SK-N-MC (cell line): ENCODE measurements at regions not wholly inside any gene's neighbourhood (a gene's known extent, or its start where the extent isn't known, plus 50 kb on each side); places are given as distances from the start of the nearest gene placed in this dataset.

Experiments used
- DNase-seq: peaks from one replicate; pipeline ENCODE4 v3.0.0-alpha.2; 2011; ENCODE audit warnings: low read depth, low spot score
- H3K27ac ChIP-seq: fragments of 200-600 bp; sonication (generic); 2 replicates; pipeline ENCODE4 v1.5.1; 2016; ENCODE audit warnings: mixed run types
- H3K36me3 ChIP-seq: fragments of 200-600 bp; sonication (generic); 2 replicates; pipeline ENCODE4 v1.6.1; 2017; ENCODE audit warnings: antibody characterized with exemption, low read length, mixed read lengths; ENCODE audit not compliant: insufficient read depth
- H3K4me3 ChIP-seq: fragments of 200-600 bp; sonication (generic); 2 replicates; pipeline ENCODE4 v1.5.1; 2016
- H3K9ac ChIP-seq: fragments of 200-600 bp; sonication (generic); 2 replicates; pipeline ENCODE4 v1.8.0; 2017; ENCODE audit warnings: mixed run types, mixed read lengths; ENCODE audit not compliant: insufficient read length
- H3K9me3 ChIP-seq: fragments of 200-600 bp; sonication (generic); 2 replicates; pipeline ENCODE4 v1.6.1; 2017; ENCODE audit warnings: low read depth, mild to moderate bottlenecking, antibody characterized with exemption, low read length, moderate library complexity, mixed read lengths
- EZH2 ChIP-seq: fragments of 200-600 bp; sonication (generic); IDR thresholded peaks from one replicate; pipeline ENCODE4 v1.6.1; 2017; ENCODE audit warnings: antibody characterized with exemption
- FOXP2 ChIP-seq: optimal IDR thresholded peaks from 2 replicates; pipeline ENCODE3; 2011; ENCODE audit warnings: mild to moderate bottlenecking, moderate library complexity; ENCODE audit not compliant: insufficient read depth; ENCODE audit errors: extremely low read length, control extremely low read depth
- POLR2AphosphoS5 ChIP-seq: IDR thresholded peaks from 2 replicates; pipeline ENCODE4 v1.6.1; 2012; ENCODE audit warnings: mild to moderate bottlenecking, low read depth, low read length, borderline replicate concordance

- no peak for DNase-seq
- Histone ChIP-seq H3K9ac (no peak overlapping the region), H3K36me3 (no peaks in the 10 kb centered on the region), H3K4me3 (no peak overlapping the region), H3K27ac (no peak overlapping the region), H3K9me3 (no peaks in the 10 kb centered on the region)
- TF ChIP-seq FOXP2 (no peak), POLR2AphosphoS5 (no peak)
Observed at GRCh38 chr10:55368467-55368866, 567.4 kb upstream of the PCDH15 start.

GRCh38 chr10:55367555-55367954 is 566.5 kb upstream of the PCDH15 start:
- no peak for TF ChIP-seq POLR2AphosphoS5
- TF ChIP-seq EZH2 = no peak
- TF ChIP-seq FOXP2 = no peak

DNA sequence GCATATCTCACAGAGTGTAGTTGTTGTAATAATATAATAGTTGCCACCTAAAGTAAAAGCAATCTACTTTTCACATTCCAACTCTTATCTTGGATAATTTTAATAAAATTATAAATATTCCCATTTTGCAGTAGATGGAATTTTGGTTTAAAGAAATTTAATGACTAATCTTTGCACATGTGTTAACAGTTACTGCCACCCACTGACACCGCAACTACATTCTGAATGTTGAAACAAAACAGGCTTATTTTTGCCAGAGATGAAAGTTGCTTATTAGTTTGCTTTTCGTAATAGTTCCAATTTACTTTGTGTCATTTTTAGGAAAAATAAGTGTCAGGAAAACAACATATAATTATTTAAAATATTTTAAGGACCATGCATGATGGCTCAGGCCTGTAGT is 557.5 kb upstream of the PCDH15 start:
- no peaks in the 10 kb centered on the region for H3K9me3 ChIP-seq
- DNase-seq = no peak
- H3K9ac ChIP-seq = no peak overlapping the region
- no peak overlapping the region for H3K4me3 ChIP-seq
- TF ChIP-seq EZH2 (no peak), FOXP2 (no peak), POLR2AphosphoS5 (no peak)
- H3K36me3 ChIP-seq = no peaks in the 10 kb centered on the region
- no peak overlapping the region for H3K27ac ChIP-seq

More at GRCh38 chr10:55367555-55367954, 566.5 kb upstream of the PCDH15 start:
- Histone ChIP-seq H3K9ac (no peak overlapping the region), H3K4me3 (no peak overlapping the region), H3K36me3 (no peaks in the 10 kb centered on the region), H3K27ac (no peak overlapping the region), H3K9me3 (no peaks in the 10 kb centered on the region)
- no peak for DNase-seq

- no peaks in the 10 kb centered on the region for H3K9me3 ChIP-seq
Observed at GRCh38 chr10:55353414-55353813, 552.4 kb upstream of the PCDH15 start.

GRCh38 chr10:55351431-55351830 is 550.4 kb upstream of the PCDH15 start:
- DNase-seq = no peak
- Histone ChIP-seq H3K27ac (no peak overlapping the region), H3K9me3 (no peaks in the 10 kb centered on the region), H3K9ac (no peak overlapping the region), H3K4me3 (no peak overlapping the region), H3K36me3 (no peaks in the 10 kb centered on the region)
- TF ChIP-seq POLR2AphosphoS5 = no peak
- no peak for TF ChIP-seq EZH2
- TF ChIP-seq FOXP2 = no peak

More at GRCh38 chr10:55353414-55353813, 552.4 kb upstream of the PCDH15 start:
- Histone ChIP-seq H3K27ac (no peak overlapping the region), H3K4me3 (no peak overlapping the region), H3K36me3 (no peaks in the 10 kb centered on the region), H3K9ac (no peak overlapping the region)
- no peak for TF ChIP-seq EZH2
- no peak for TF ChIP-seq POLR2AphosphoS5
- no peak for TF ChIP-seq FOXP2
- no peak for DNase-seq

- H3K36me3 ChIP-seq = no peaks in the 10 kb centered on the region
Observed at GRCh38 chr10:55348534-55348933, 547.5 kb upstream of the PCDH15 start.

DNA sequence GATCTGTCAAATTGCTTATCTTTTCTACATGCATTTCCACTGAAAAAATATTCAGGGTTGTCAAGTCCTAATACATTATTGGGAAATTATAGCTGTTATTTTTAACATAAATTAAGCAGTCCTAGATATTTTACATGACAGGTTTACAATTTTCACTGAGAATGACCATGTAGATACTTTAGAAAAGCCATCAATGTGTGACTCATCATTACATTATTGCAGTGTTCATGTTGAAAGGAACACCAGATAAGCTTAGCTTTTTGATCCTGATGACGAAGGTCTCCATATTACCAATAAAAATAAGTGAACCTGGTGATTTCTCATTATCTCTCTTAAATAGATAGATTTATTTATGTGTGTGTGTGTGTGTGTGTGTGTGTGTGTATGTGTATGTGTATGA is 529.5 kb upstream of the PCDH15 start:
- TF ChIP-seq POLR2AphosphoS5 (no peak), EZH2 (no peak), FOXP2 (no peak)
- no peak overlapping the region for H3K27ac ChIP-seq
- H3K4me3 ChIP-seq = no peak overlapping the region
- no peak overlapping the region for H3K9ac ChIP-seq
- no peaks in the 10 kb centered on the region for H3K9me3 ChIP-seq
- no peak for DNase-seq
- H3K36me3 ChIP-seq = no peaks in the 10 kb centered on the region

More at GRCh38 chr10:55348534-55348933, 547.5 kb upstream of the PCDH15 start:
- TF ChIP-seq EZH2 = no peak
- no peak for TF ChIP-seq POLR2AphosphoS5
- TF ChIP-seq FOXP2 = no peak
- Histone ChIP-seq H3K9ac (no peak overlapping the region), H3K9me3 (no peaks in the 10 kb centered on the region), H3K4me3 (no peak overlapping the region), H3K27ac (no peak overlapping the region)
- DNase-seq = no peak

- DNase-seq = no peak
- no peak overlapping the region for H3K27ac ChIP-seq
- H3K9me3 ChIP-seq = no peaks in the 10 kb centered on the region
- H3K4me3 ChIP-seq = no peak overlapping the region
- H3K9ac ChIP-seq = no peak overlapping the region
- TF ChIP-seq FOXP2 = no peak
- TF ChIP-seq EZH2 = no peak
- no peak for TF ChIP-seq POLR2AphosphoS5
- no peaks in the 10 kb centered on the region for H3K36me3 ChIP-seq
Observed at GRCh38 chr10:55329796-55330195, 528.8 kb upstream of the PCDH15 start.

DNA sequence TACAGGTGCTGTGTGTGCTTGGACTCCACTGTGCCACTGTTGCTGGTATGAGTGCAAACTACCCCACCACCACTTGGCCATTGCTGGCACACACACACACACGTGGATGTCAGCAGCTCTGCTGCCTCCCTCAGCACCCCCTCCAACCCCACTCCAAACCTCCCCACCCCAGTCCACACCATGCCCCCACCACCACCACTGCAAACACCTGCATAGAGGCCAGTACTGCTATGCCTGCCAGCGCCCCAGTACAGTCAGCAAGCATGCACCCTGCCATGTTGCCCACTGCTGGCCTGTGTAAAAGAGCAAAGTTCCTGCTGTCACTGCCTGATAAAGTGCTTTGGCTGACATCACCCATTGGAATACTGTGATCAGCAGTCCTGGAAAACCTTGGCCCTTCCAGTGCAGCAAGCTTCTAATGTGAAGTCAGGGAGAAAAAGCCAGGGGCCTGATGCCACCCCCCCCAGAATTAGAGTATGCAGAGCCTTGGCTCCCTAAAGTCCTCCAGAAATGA is 519.2 kb upstream of the PCDH15 start:
- no peak overlapping the region for H3K27ac ChIP-seq
- no peaks in the 10 kb centered on the region for H3K9me3 ChIP-seq
- no peak for DNase-seq
- TF ChIP-seq POLR2AphosphoS5 (no peak), FOXP2 (no peak), EZH2 (no peak)
- no peaks in the 10 kb centered on the region for H3K36me3 ChIP-seq
- H3K4me3 ChIP-seq = no peak overlapping the region
- H3K9ac ChIP-seq = no peak overlapping the region
